CD4-positive, alpha-beta memory T cell (primary cell): ENCODE measurements at regions not wholly inside any gene's neighbourhood (a gene's known extent, or its start where the extent isn't known, plus 50 kb on each side); places are given as distances from the start of the nearest gene placed in this dataset.
"Not testable (repeated sequence)": the region's sequence is repeated elsewhere in the genome, so short reads cannot be mapped to it uniquely, and the experiment has no call there.

Experiments used
- CTCF ChIA-PET: fragments of 350-600 bp; sonication (Branson Sonifier 250); formaldehyde crosslinking; loops from one replicate; lab custom pipeline; 2021; ENCODE audit warnings: inconsistent platforms; ENCODE audit not compliant: partially characterized antibody; lab: Charles Lee
- POLR2A ChIA-PET: fragments of 350-600 bp; sonication (Branson Sonifier 250); formaldehyde crosslinking; loops from one replicate; lab custom pipeline; 2021; ENCODE audit not compliant: partially characterized antibody; lab: Charles Lee
- DNase-seq, 5 donors: peaks; one replicate each; pipeline versions ENCODE4 v3.0.0 to v3.0.0-alpha.2; 2020 to 2022; ENCODE audit warnings: mixed read lengths in 1 of 5
- H3K27ac ChIP-seq: one replicate; pipeline ENCODE4 v1.7.0; 2013; ENCODE audit warnings: low read depth, low read length
- H3K27me3 ChIP-seq: 2 replicates; pipeline ENCODE4 v1.7.0; 2013; ENCODE audit warnings: mild to moderate bottlenecking, low read length, moderate library complexity; ENCODE audit not compliant: insufficient read depth
- H3K36me3 ChIP-seq: 2 replicates; pipeline ENCODE4 v1.7.0; 2013; ENCODE audit warnings: mild to moderate bottlenecking, low read length, moderate library complexity; ENCODE audit not compliant: insufficient read depth
- H3K4me1 ChIP-seq: 2 replicates; pipeline ENCODE4 v1.7.0; 2013; ENCODE audit warnings: mild to moderate bottlenecking, low read length, moderate library complexity; ENCODE audit not compliant: insufficient read depth
- H3K4me3 ChIP-seq, 2 donors: one replicate each; pipeline ENCODE4 v1.7.0; 2013; ENCODE audit warnings: low read length in 2 of 2, mild to moderate bottlenecking in 1 of 2
- H3K9me3 ChIP-seq, 2 donors: one replicate each; pipeline ENCODE4 v1.7.0; 2013; ENCODE audit warnings: low read length in 2 of 2, control low read depth in 1 of 2; ENCODE audit not compliant: control insufficient read depth in 1 of 2
- H3K27ac Mint-ChIP-seq, 7 donors: one replicate each; pipeline ENCODE4 v1.8.0; 2020 to 2021; ENCODE audit warnings: mixed read lengths in 7 of 7, mild to moderate bottlenecking in 6 of 7, inconsistent platforms in 3 of 7, moderate library complexity in 3 of 7
- H3K27me3 Mint-ChIP-seq, 2 donors: one replicate each; pipeline ENCODE4 v1.8.0; 2020 to 2021; ENCODE audit warnings: mixed read lengths in 2 of 2
- H3K36me3 Mint-ChIP-seq, 2 donors: one replicate each; pipeline ENCODE4 v1.8.0; 2020 to 2021; ENCODE audit warnings: mixed read lengths in 2 of 2, inconsistent platforms in 1 of 2, mild to moderate bottlenecking in 1 of 2
- H3K4me1 Mint-ChIP-seq, 4 donors: one replicate each; pipeline ENCODE4 v1.8.0; 2020 to 2021; ENCODE audit warnings: mixed read lengths in 4 of 4, mild to moderate bottlenecking in 1 of 4
- H3K4me3 Mint-ChIP-seq, 8 donors: one replicate each; pipeline ENCODE4 v1.8.0; 2020 to 2021; ENCODE audit warnings: mixed read lengths in 8 of 8, mild to moderate bottlenecking in 7 of 8, moderate library complexity in 6 of 8, inconsistent platforms in 3 of 8
- H3K9me3 Mint-ChIP-seq, 8 donors: one replicate each; pipeline ENCODE4 v1.8.0; 2020 to 2021; ENCODE audit warnings: mixed read lengths in 8 of 8, mild to moderate bottlenecking in 5 of 8, inconsistent platforms in 3 of 8, moderate library complexity in 1 of 8
- intact Hi-C: fragments of 100-400 bp; cut with micrococcal nuclease; formaldehyde crosslinking; loops from one replicate; pipeline ENCODE4 v1.15.1; 2023

- Mint-ChIP-seq H3K36me3 (peaks cover 0 to 2% of the 10 kb centered on the region in 2 donors), H3K27me3 (no peaks in the 10 kb centered on the region), H3K27ac (peak overlapping the region in 3 of 7 donors; percentile 55 to 78 (median 68)), H3K9me3 (peaks cover 0 to 2% (median 0%) of the 10 kb centered on the region in 8 donors), H3K4me1 (peaks cover 23 to 35% (median 29%) of the 10 kb centered on the region in 4 donors), H3K4me3 (no peak overlapping the region)
- intact Hi-C loops, result no loop called here
- Histone ChIP-seq H3K4me1 (peaks cover 20% of the 10 kb centered on the region), H3K27me3 (no peaks in the 10 kb centered on the region), H3K36me3 (no peaks in the 10 kb centered on the region), H3K4me3 (no peak overlapping the region), H3K27ac (no peak overlapping the region), H3K9me3 (no peaks in the 10 kb centered on the region)
- CTCF ChIA-PET, result no interaction called here
- POLR2A ChIA-PET, result interaction anchor here (0.6 kb wide), 1 partner anchor 1319 kb away, joined by 6 read pairs; no protein-coding TSS in a partner anchor
- DNase-seq, result no peak
Measured at GRCh38 chr14:98916036-98916435, 356.0 kb downstream of the BCL11B start.

- Histone ChIP-seq H3K9me3 (no peaks in the 10 kb centered on the region), H3K4me3 (no peak overlapping the region), H3K27ac (no peak overlapping the region), H3K4me1 (peaks cover 20% of the 10 kb centered on the region), H3K27me3 (no peaks in the 10 kb centered on the region), H3K36me3 (no peaks in the 10 kb centered on the region)
- ChIA-PET CTCF (no interaction called here), POLR2A (interaction anchor here (0.6 kb wide), 1 partner anchor 1318 kb away, joined by 6 read pairs; no protein-coding TSS in a partner anchor)
- no peak for DNase-seq
- Mint-ChIP-seq H3K9me3 (peaks cover 0 to 2% (median 0%) of the 10 kb centered on the region in 8 donors), H3K4me3 (no peak overlapping the region), H3K4me1 (peaks cover 23 to 34% (median 27%) of the 10 kb centered on the region in 4 donors), H3K27me3 (no peaks in the 10 kb centered on the region), H3K36me3 (peaks cover 0 to 2% of the 10 kb centered on the region in 2 donors), H3K27ac (peak overlapping the region in 4 of 7 donors; percentile 13 to 78 (median 72))
- intact Hi-C loops, result no loop called here
Measured at GRCh38 chr14:98916476-98916875, 355.5 kb downstream of the BCL11B start.

GRCh38 chr14:98919434-98919833 is 352.6 kb downstream of the BCL11B start:
- intact Hi-C loops, result no loop called here
- no peaks in the 10 kb centered on the region for H3K9me3 ChIP-seq
- H3K27ac Mint-ChIP-seq, result no peak overlapping the region
- peaks cover 2 to 4% of the 10 kb centered on the region in 2 donors for H3K36me3 Mint-ChIP-seq
- H3K27me3 Mint-ChIP-seq, result no peaks in the 10 kb centered on the region
- H3K4me1 Mint-ChIP-seq, result peaks cover 6 to 10% (median 8%) of the 10 kb centered on the region in 4 donors
- no peak overlapping the region for H3K4me3 ChIP-seq
- H3K9me3 Mint-ChIP-seq, result peaks cover 0 to 12% (median 7%) of the 10 kb centered on the region in 8 donors
- POLR2A ChIA-PET, result no interaction called here
- CTCF ChIA-PET, result no interaction called here
- no peak overlapping the region for H3K27ac ChIP-seq
- H3K4me3 Mint-ChIP-seq, result no peak overlapping the region
- no peak for DNase-seq
- H3K4me1 ChIP-seq, result no peaks in the 10 kb centered on the region
- no peaks in the 10 kb centered on the region for H3K27me3 ChIP-seq
- H3K36me3 ChIP-seq, result no peaks in the 10 kb centered on the region

GRCh38 chr14:98921306-98921705 is 350.7 kb downstream of the BCL11B start:
- H3K36me3 ChIP-seq, H3K27ac ChIP-seq, H3K27me3 ChIP-seq, intact Hi-C loops, POLR2A ChIA-PET, H3K27ac Mint-ChIP-seq, H3K4me3 ChIP-seq, CTCF ChIA-PET, DNase-seq, H3K27me3 Mint-ChIP-seq, H3K4me3 Mint-ChIP-seq, H3K36me3 Mint-ChIP-seq, H3K9me3 ChIP-seq: not testable (repeated sequence)
- H3K4me1 ChIP-seq, result peaks cover 13% of the 10 kb centered on the region
- Mint-ChIP-seq H3K4me1 (peaks cover 13 to 23% (median 16%) of the 10 kb centered on the region in 4 donors), H3K9me3 (peaks cover 0 to 12% (median 7%) of the 10 kb centered on the region in 8 donors)

GRCh38 chr14:98923596-98923995 is 348.4 kb downstream of the BCL11B start:
- H3K9me3 ChIP-seq, result no peaks in the 10 kb centered on the region
- H3K27me3 ChIP-seq, result no peaks in the 10 kb centered on the region
- H3K36me3 ChIP-seq, result no peaks in the 10 kb centered on the region
- intact Hi-C loops, result no loop called here
- Mint-ChIP-seq H3K27me3 (no peaks in the 10 kb centered on the region), H3K4me1 (peaks cover 17 to 34% (median 27%) of the 10 kb centered on the region in 4 donors), H3K36me3 (peaks cover 2 to 5% of the 10 kb centered on the region in 2 donors), H3K27ac (no peak overlapping the region), H3K9me3 (peaks cover 0 to 12% (median 7%) of the 10 kb centered on the region in 8 donors), H3K4me3 (no peak overlapping the region)
- ChIA-PET CTCF (no interaction called here), POLR2A (no interaction called here)
- DNase-seq, result no peak
- no peak overlapping the region for H3K27ac ChIP-seq
- H3K4me1 ChIP-seq, result peaks cover 24% of the 10 kb centered on the region
- no peak overlapping the region for H3K4me3 ChIP-seq

- no peaks in the 10 kb centered on the region for H3K27me3 Mint-ChIP-seq
- H3K4me3 Mint-ChIP-seq, result peak overlapping the region in 1 of 8 donors; percentile 6
- Histone ChIP-seq H3K4me3 (no peak overlapping the region), H3K4me1 (peaks cover 24% of the 10 kb centered on the region), H3K36me3 (no peaks in the 10 kb centered on the region), H3K9me3 (no peaks in the 10 kb centered on the region), H3K27me3 (no peaks in the 10 kb centered on the region), H3K27ac (no peak overlapping the region)
- intact Hi-C loops, result no loop called here
- H3K4me1 Mint-ChIP-seq, result peaks cover 20 to 38% (median 31%) of the 10 kb centered on the region in 4 donors
- no peak for DNase-seq
- H3K27ac Mint-ChIP-seq, result peak overlapping the region in 1 of 7 donors; percentile 4
- CTCF ChIA-PET, result no interaction called here
- peaks cover 0 to 12% (median 7%) of the 10 kb centered on the region in 8 donors for H3K9me3 Mint-ChIP-seq
- peaks cover 2 to 7% of the 10 kb centered on the region in 2 donors for H3K36me3 Mint-ChIP-seq
- POLR2A ChIA-PET, result no interaction called here
Measured at GRCh38 chr14:98924046-98924445, 348.0 kb downstream of the BCL11B start.

- no peaks in the 10 kb centered on the region for H3K27me3 ChIP-seq
- H3K4me1 ChIP-seq, result peaks cover 36% of the 10 kb centered on the region
- H3K36me3 ChIP-seq, result no peaks in the 10 kb centered on the region
- no peak for DNase-seq
- peaks cover 24 to 49% (median 35%) of the 10 kb centered on the region in 4 donors for H3K4me1 Mint-ChIP-seq
- peak overlapping the region in 7 of 8 donors; percentile 35 to 71 (median 58) for H3K4me3 Mint-ChIP-seq
- intact Hi-C loops, result no loop called here
- no peaks in the 10 kb centered on the region for H3K9me3 ChIP-seq
- POLR2A ChIA-PET, result interaction anchor here (0.6 to 1.7 kb wide), 6 partner anchors 12 to 784 kb away, joined by 3 to 11 read pairs (median 3); no protein-coding TSS in a partner anchor
- peak overlapping the region; percentile 61 to 89 (median 80) for H3K27ac Mint-ChIP-seq
- no peaks in the 10 kb centered on the region for H3K27me3 Mint-ChIP-seq
- peaks cover 0 to 12% (median 7%) of the 10 kb centered on the region in 8 donors for H3K9me3 Mint-ChIP-seq
- CTCF ChIA-PET, result interaction anchor here (1.1 kb wide), 2 partner anchors 11 to 13 kb away, joined by 3 to 5 read pairs; no protein-coding TSS in a partner anchor
- H3K27ac ChIP-seq, result no peak overlapping the region
- H3K4me3 ChIP-seq, result no peak overlapping the region
- H3K36me3 Mint-ChIP-seq, result peaks cover 2 to 7% of the 10 kb centered on the region in 2 donors
Measured at GRCh38 chr14:98925354-98926040, 346.5 kb downstream of the BCL11B start.
